HepG2 (cell line): ENCODE measurements at regions not wholly inside any gene's neighbourhood (a gene's known extent, or its start where the extent isn't known, plus 50 kb on each side); places are given as distances from the start of the nearest gene placed in this dataset.

Source experiments
- ATAC-seq: fragments of 200-7000 bp; cut with Tn5 transposase; 3 replicates; pipeline ENCODE4 v1.9.1; 2020; ENCODE audit warnings: mild to moderate bottlenecking, moderate library complexity
- BruUV-seq: library from RNA; stranded (reverse); fragments of 400-500 nt; replicated peaks from 2 replicates; lab custom pipeline; 2021; lab: Mats Ljungman, UMichigan
- CTCF ChIA-PET: fragments of 300-600 bp; formaldehyde crosslinking; extraction: SDS; loops from one replicate; lab custom pipeline; 2021; ENCODE audit warnings: low total read pairs, inconsistent platforms, low intra/inter-chr PET ratio; lab: Yijun Ruan, JAX
- POLR2A ChIA-PET: fragments of 350-600 bp; sonication (Branson Sonifier 250); formaldehyde crosslinking; loops from one replicate; lab custom pipeline; 2020; ENCODE audit warnings: antibody characterized with exemption, inconsistent platforms; lab: Yijun Ruan, JAX
- DNase-seq: peaks from one replicate; pipeline ENCODE4 v3.0.0-alpha.2; 2015; ENCODE audit warnings: low spot score
- FAIRE-seq: peaks from 3 replicates; lab custom pipeline; 2011; peaks lifted over from hg19 to GRCh38; lab: Jason Lieb, UNC
- H2AFZ ChIP-seq: one replicate; pipeline ENCODE4 v1.6.1; 2011; ENCODE audit warnings: low read length, inconsistent platforms
- H3K27ac ChIP-seq: fragments of 300-600 bp; 3 replicates; pipeline ENCODE4 v1.8.0; 2011; ENCODE audit warnings: mixed run types, mild to moderate bottlenecking, mixed read lengths, low read length, inconsistent platforms; ENCODE audit not compliant: insufficient read depth; ENCODE audit errors: extremely low read length
- H3K27me3 ChIP-seq, 2 experiments: fragments of 200-600 bp in 1 of 2; 2 replicates in 1 of 2; 3 replicates in 1 of 2; pipeline versions ENCODE4 v1.6.0 to v1.8.0; 2011; ENCODE audit warnings: low read length in 2 of 2, mild to moderate bottlenecking in 2 of 2, moderate library complexity in 2 of 2, inconsistent platforms in 1 of 2; ENCODE audit not compliant: insufficient read depth in 2 of 2, control insufficient read depth in 1 of 2
- H3K36me3 ChIP-seq, 2 experiments: fragments of 200-600 bp in 1 of 2; replicated peaks in 1 of 2; 2 replicates in 1 of 2; 3 replicates in 1 of 2; pipeline versions ENCODE4 v1.5.1 to v1.8.0; 2011; ENCODE audit warnings: low read length in 2 of 2, inconsistent platforms in 1 of 2; ENCODE audit not compliant: insufficient read depth in 2 of 2, control insufficient read depth in 1 of 2
- H3K4me1 ChIP-seq: 2 replicates; pipeline ENCODE4 v1.5.1; 2012; ENCODE audit warnings: low read length, inconsistent platforms; ENCODE audit not compliant: insufficient read depth
- H3K4me2 ChIP-seq: 2 replicates; pipeline ENCODE4 v1.6.0; 2011; ENCODE audit warnings: low read depth, low read length, inconsistent platforms
- H3K4me3 ChIP-seq, 3 experiments: fragments of 200-600 bp in 1 of 3; sonication (generic), shearing (Covaris generic) in 1 of 3; replicated peaks in 1 of 3; 2 replicates each; pipeline ENCODE4 v1.5.1; 2011 to 2016; ENCODE audit warnings: low read length in 3 of 3, inconsistent platforms in 2 of 3, low read depth in 2 of 3, mild to moderate bottlenecking in 2 of 3, control low read depth in 1 of 3, mixed read lengths in 1 of 3; ENCODE audit not compliant: insufficient read depth in 1 of 3
- H3K79me2 ChIP-seq: one replicate; pipeline ENCODE4 v1.6.1; 2011; ENCODE audit warnings: low read length, inconsistent platforms; ENCODE audit not compliant: insufficient read depth
- H3K9ac ChIP-seq: 2 replicates; pipeline ENCODE4 v1.6.0; 2011; ENCODE audit warnings: mild to moderate bottlenecking, low read depth, low read length, inconsistent platforms; ENCODE audit not compliant: insufficient read depth
- H3K9me3 ChIP-seq: 2 replicates; pipeline ENCODE4 v1.5.1; 2012; ENCODE audit warnings: mild to moderate bottlenecking, low read length
- H4K20me1 ChIP-seq: 2 replicates; pipeline ENCODE4 v1.6.0; 2011; ENCODE audit warnings: inconsistent platforms, mild to moderate bottlenecking, low read length, moderate library complexity; ENCODE audit not compliant: insufficient read depth
- ATF6 ChIP-seq: sonication (generic); formaldehyde crosslinking; conservative IDR thresholded peaks from 2 replicates; pipeline ENCODE4 v1.4.0; 2020; ENCODE audit warnings: missing genetic modification reagents
- CHCHD3 ChIP-seq: sonication (generic); formaldehyde crosslinking; IDR thresholded peaks from 2 replicates; pipeline ENCODE4 v1.8.0; 2022; ENCODE audit warnings: mild to moderate bottlenecking, missing genetic modification reagents, moderate library complexity
- E2F2 ChIP-seq: sonication (generic); formaldehyde crosslinking; IDR thresholded peaks from 2 replicates; pipeline ENCODE4 v1.4.0; 2020; ENCODE audit warnings: missing genetic modification reagents, borderline replicate concordance
- GABPA ChIP-seq, 2 experiments: IDR thresholded peaks; 2 replicates each; pipeline ENCODE4 v1.6.1; 2011 to 2016; ENCODE audit warnings: low read depth in 2 of 2, low read length in 1 of 2, missing biosample characterization in 1 of 2, missing genetic modification characterization in 1 of 2
- GATAD2A ChIP-seq: IDR thresholded peaks from 2 replicates; pipeline ENCODE4 v1.6.1; 2016
- HNF4G ChIP-seq, 2 experiments: sonication (generic) in 1 of 2; formaldehyde crosslinking in 1 of 2; IDR thresholded peaks; 2 replicates each; pipeline versions ENCODE4 v1.4.0 to v1.6.1; 2011 to 2020; ENCODE audit warnings: borderline replicate concordance in 2 of 2, low read depth in 2 of 2, mild to moderate bottlenecking in 2 of 2, low read length in 1 of 2, missing genetic modification reagents in 1 of 2, moderate library complexity in 1 of 2
- HNRNPK ChIP-seq: fragments of 200-400 bp; formaldehyde crosslinking; IDR thresholded peaks from 2 replicates; pipeline ENCODE4 v1.6.1; 2018; ENCODE audit warnings: low read length, low read depth, moderate library complexity, mild to moderate bottlenecking; ENCODE audit not compliant: poor library complexity, severe bottlenecking
- IRF2 ChIP-seq: IDR thresholded peaks from 2 replicates; pipeline ENCODE4 v1.6.1; 2018; ENCODE audit warnings: missing genetic modification reagents, missing compliant biosample characterization
- LCORL ChIP-seq, 2 experiments: fragments of 450-650 bp in 1 of 2; sonication (generic) in 1 of 2; formaldehyde crosslinking in 1 of 2; IDR thresholded peaks; 2 replicates each; pipeline versions ENCODE4 v1.5.0 to v1.6.1; 2017 to 2020; ENCODE audit warnings: antibody characterized with exemption in 1 of 2, missing genetic modification reagents in 1 of 2
- PAWR ChIP-seq: sonication (generic); formaldehyde crosslinking; IDR thresholded peaks from 2 replicates; pipeline ENCODE4 v1.4.0; 2020; ENCODE audit warnings: missing genetic modification reagents, mild to moderate bottlenecking, borderline replicate concordance
- TCF7 ChIP-seq: sonication (generic); IDR thresholded peaks from 2 replicates; pipeline ENCODE4 v1.6.1; 2016; ENCODE audit warnings: antibody characterized with exemption, low read depth
- TOE1 ChIP-seq: sonication (generic); formaldehyde crosslinking; IDR thresholded peaks from 2 replicates; pipeline ENCODE4 v1.4.0; 2020; ENCODE audit warnings: mild to moderate bottlenecking, missing genetic modification reagents
- U2AF2 ChIP-seq: fragments of 200-400 bp; formaldehyde crosslinking; IDR thresholded peaks from 2 replicates; pipeline ENCODE4 v1.6.1; 2017; ENCODE audit warnings: low read depth, mild to moderate bottlenecking, low read length
- ZNF124 ChIP-seq: sonication (generic); formaldehyde crosslinking; IDR thresholded peaks from 2 replicates; pipeline ENCODE4 v1.4.0; 2020; ENCODE audit warnings: missing genetic modification reagents
- ZNF234 ChIP-seq: sonication (generic); formaldehyde crosslinking; conservative IDR thresholded peaks from 2 replicates; pipeline ENCODE4 v1.5.1; 2020; ENCODE audit warnings: mild to moderate bottlenecking, missing genetic modification reagents
- ZNF275 ChIP-seq: sonication (generic); formaldehyde crosslinking; IDR thresholded peaks from 2 replicates; pipeline ENCODE4 v1.8.0; 2022; ENCODE audit warnings: missing genetic modification reagents, mild to moderate bottlenecking, inconsistent platforms, borderline replicate concordance
- ZNF292 ChIP-seq: sonication (generic); formaldehyde crosslinking; IDR thresholded peaks from 2 replicates; pipeline ENCODE4 v1.8.1; 2022; ENCODE audit warnings: mild to moderate bottlenecking, low read depth, missing genetic modification reagents, borderline replicate concordance
- ZNF451 ChIP-seq: sonication (generic); formaldehyde crosslinking; IDR thresholded peaks from 2 replicates; pipeline ENCODE4 v1.5.0; 2020; ENCODE audit warnings: mild to moderate bottlenecking, missing genetic modification reagents
- WGBS: methylation state at CpG from one replicate; pipeline ENCODE4 v1.1.6; 2017; ENCODE audit warnings: low lambda C conversion rate; 5-methylcytosine and 5-hydroxymethylcytosine counted together
- in situ Hi-C: cut with HindIII; loops from 2 replicates; pipeline ENCODE4 v1.10.0; 2017; ENCODE audit warnings: low pct_unique_long_range_greater_than_20kb; ENCODE audit not compliant: extremely low pct_ligation_motif_present
- intact Hi-C: fragments of 100-400 bp; cut with micrococcal nuclease; formaldehyde crosslinking; loops from one replicate; pipeline ENCODE4 v1.10.0; 2022; ENCODE audit not compliant: unreplicated experiment

DNA sequence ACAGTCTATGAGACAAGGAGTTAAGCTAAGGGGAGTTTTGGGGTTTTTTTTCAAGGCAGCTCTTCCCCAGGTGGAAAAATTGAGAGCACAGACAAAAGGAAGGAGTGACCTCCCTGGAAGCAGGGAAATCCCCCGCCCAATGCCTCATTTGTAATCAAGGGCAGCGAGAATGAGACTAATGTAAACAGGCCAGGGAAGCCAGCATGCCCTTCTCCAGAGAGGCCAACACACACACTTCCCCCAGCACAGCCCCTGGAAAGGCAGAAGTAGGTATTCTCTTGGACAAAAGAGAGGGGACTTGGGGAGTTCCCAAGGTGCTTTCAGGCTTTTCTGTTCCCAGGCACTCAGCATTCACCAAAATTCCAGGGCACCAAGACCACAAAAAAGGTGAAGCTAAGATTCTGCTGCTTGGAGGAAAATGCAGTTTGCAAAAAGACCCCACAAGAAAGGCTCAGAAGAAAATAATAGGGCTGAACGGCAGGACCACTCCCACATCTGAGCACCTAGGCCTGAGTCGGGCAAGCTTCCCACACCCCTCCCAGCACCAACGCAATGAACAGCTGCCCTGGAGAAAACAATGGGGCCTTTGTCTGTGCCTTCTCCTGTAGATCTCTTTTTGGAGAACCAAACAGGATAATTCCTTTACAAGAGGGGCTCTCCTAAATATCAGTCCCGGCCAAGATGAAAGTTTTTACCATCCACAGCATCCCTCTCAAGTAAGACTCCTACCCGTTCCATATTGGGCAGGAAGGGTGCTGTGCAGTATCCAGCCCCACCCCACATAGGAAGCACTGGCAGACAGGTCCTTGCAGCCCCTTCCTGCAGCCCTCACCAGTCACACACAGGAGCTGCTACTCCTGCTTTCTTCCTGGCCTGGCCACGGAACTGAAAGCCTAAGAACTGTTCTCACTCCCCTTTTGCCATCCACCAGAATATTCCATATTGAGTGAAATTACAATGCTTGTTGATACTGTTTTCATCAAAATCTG lies 70.7 kb upstream of the AKIP1 start:
- no TSS peak for BruUV-seq
- intact Hi-C loops = loop anchor here (2.0 kb wide), 1 partner anchor 31 kb away; no protein-coding TSS in a partner anchor
- in situ Hi-C loops = no loop called here
- H4K20me1 ChIP-seq = no peaks in the 10 kb centered on the region
- peaks cover 34% of the 10 kb centered on the region for H3K4me1 ChIP-seq
- peak overlapping the region; percentile 66 for H3K4me2 ChIP-seq
- whole genome bisulfite sequencing = 4% methylated on average over 7 of the region's 8 CpGs
- H3K9ac ChIP-seq = no peak overlapping the region
- peaks cover 0 to 22% of the 10 kb centered on the region in 2 experiments; a peak in 3 of 5 replicates for H3K27me3 ChIP-seq
- H3K79me2 ChIP-seq = no peaks in the 10 kb centered on the region
- H3K9me3 ChIP-seq = no peaks in the 10 kb centered on the region
- peak; percentile 39 for FAIRE-seq
- ChIA-PET POLR2A (no interaction called here), CTCF (no interaction called here)
- H3K27ac ChIP-seq = no peak overlapping the region
- DNase-seq = peak; percentile 35
- H3K4me3 ChIP-seq = peak overlapping the region in 1 of 3 experiments; percentile 53; a peak in 2 of 6 replicates
- no peaks in the 10 kb centered on the region for H3K36me3 ChIP-seq
- H2AFZ ChIP-seq = no peak overlapping the region
- ATAC-seq = peak; percentile 92
- TF ChIP-seq ZNF292 (CRISPR knock-in tag) (no peak), CHCHD3 (CRISPR knock-in tag) (no peak), ZNF451 (CRISPR knock-in tag) (no peak), TOE1 (CRISPR knock-in tag) (no peak), ZNF234 (no peak), U2AF2 (no peak), GABPA (IDR thresholded peaks at IDR 0.05; ENCODE audit: low read depth, low read length) (no peak), GABPA (CRISPR knock-in tag; IDR thresholded peaks at IDR 0.05; ENCODE audit: low read depth) (no peak), ATF6 (no peak), HNF4G (IDR thresholded peaks at IDR 0.05; ENCODE audit: borderline replicate concordance, low read depth, low read length) (no peak), HNF4G (CRISPR knock-in tag; IDR thresholded peaks at IDR 0.05; ENCODE audit: borderline replicate concordance, low read depth) (no peak), ZNF275 (CRISPR knock-in tag) (no peak), TCF7 (no peak), HNRNPK (no peak), GATAD2A (CRISPR knock-in tag) (no peak), LCORL (IDR thresholded peaks at IDR 0.05) (no peak), LCORL (CRISPR knock-in tag; IDR thresholded peaks at IDR 0.05) (0 out of 2 replicates have a peak, but pooled peaks have one; percentile 19), PAWR (CRISPR knock-in tag) (no peak), E2F2 (CRISPR knock-in tag) (no peak), ZNF124 (CRISPR knock-in tag) (no peak), IRF2 (no peak)
